ENCODE measurements at regions not wholly inside any gene's neighbourhood (a gene's known extent, or its start where the extent isn't known, plus 50 kb on each side); places are given as distances from the start of the nearest gene placed in this dataset.

DNA sequence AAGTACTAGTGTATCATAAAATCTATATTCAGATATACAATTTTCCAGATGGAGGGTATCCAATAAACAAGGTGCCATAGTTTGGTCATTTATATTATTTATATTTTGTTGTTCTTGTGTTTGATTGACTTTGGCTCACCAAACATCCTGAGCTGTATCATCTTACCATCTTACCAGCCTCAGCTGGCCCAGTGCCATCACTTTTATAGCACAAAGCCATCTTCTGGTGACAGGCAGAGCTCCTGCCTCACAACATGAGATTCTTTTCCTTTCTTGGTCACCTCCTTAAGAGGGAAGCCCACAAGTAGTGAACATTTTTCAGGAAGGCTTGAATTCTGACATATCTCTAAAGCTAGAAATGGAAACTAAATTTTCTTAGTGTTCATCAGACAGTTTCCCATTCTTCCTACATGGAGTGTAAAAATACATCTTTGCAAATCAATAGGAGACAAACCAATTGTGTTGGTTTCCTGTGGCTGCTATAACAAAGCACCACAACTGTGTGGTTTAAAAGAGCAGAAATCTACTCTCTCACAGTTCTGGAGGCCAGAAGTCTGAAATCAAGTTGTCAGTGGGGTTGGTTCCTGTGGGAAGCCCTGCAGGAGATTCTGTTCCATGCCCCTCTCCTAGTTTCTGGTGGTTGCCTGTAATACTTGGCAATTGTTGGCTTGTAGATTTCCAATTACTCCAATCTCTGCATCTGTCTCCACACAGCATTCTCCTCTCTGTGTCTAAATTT, 341.8 kb downstream of the MAN2A1 start:
- Histone ChIP-seq H3K79me2 (ENCODE audit: control insufficient read depth, insufficient read depth, low read length) (no peaks in the 10 kb centered on the region), H3K27ac (ENCODE audit: insufficient read depth, low read depth, low read length) (no peak overlapping the region), H3K9ac (replicated peaks; ENCODE audit: extremely low read depth, insufficient read depth, low read length) (no peak overlapping the region), H3K9me3 (replicated peaks; ENCODE audit: control insufficient read depth, insufficient read depth, low read length) (no peaks in the 10 kb centered on the region), H2AFZ (ENCODE audit: low read depth, low read length) (no peak overlapping the region), H3K27me3 (ENCODE audit: control insufficient read depth in 2 of 2, insufficient read depth in 2 of 2, low read length in 2 of 2) (no peaks in the 10 kb centered on the region), H3K36me3 (ENCODE audit: control insufficient read depth in 2 of 2, extremely low read depth in 1 of 2, insufficient read depth in 2 of 2, low read length in 2 of 2) (no peaks in the 10 kb centered on the region), H3K4me1 (ENCODE audit: control insufficient read depth, extremely low read depth, insufficient read depth, low read length) (no peaks in the 10 kb centered on the region), H4K20me1 (replicated peaks; ENCODE audit: control insufficient read depth, extremely low read depth, insufficient read depth, low read length) (no peaks in the 10 kb centered on the region), H3K4me2 (ENCODE audit: insufficient read depth, low read length) (no peak overlapping the region), H3K4me3 (replicated peaks in 1 of 3; ENCODE audit: insufficient read depth in 1 of 3, low read depth in 1 of 3, low read length in 3 of 3) (no peak overlapping the region), H3K9me1 (replicated peaks; ENCODE audit: control insufficient read depth, extremely low read depth, insufficient read depth, low read length) (no peaks in the 10 kb centered on the region)
- DNase-seq (ENCODE audit: low read depth, low spot score) (no peak), FAIRE-seq (no peak)
- dilution Hi-C loops (cut with MboI; ENCODE audit: extremely low pct_ligation_motif_present, low sequenced_read_pairs) (no loop called here), intact Hi-C loops (cut with micrococcal nuclease) (no loop called here)
- BruUV-seq (replicated peaks): no TSS peak
- ChIA-PET POLR2A (no interaction called here), CTCF (no interaction called here)
- TF ChIP-seq FOS (IDR thresholded peaks at IDR 0.05; ENCODE audit: borderline replicate concordance, insufficient read depth, low read length) (no peak), GATA2 (IDR thresholded peaks at IDR 0.05; ENCODE audit: insufficient read depth, insufficient read length, low read depth, low read length) (no peak), JUN (IDR thresholded peaks at IDR 0.05; ENCODE audit: borderline replicate concordance, insufficient read depth, insufficient read length, low read depth) (no peak), POLR2AphosphoS5 (IDR thresholded peaks at IDR 0.05; ENCODE audit: insufficient read depth, low read depth, low read length) (no peak), MYC (IDR thresholded peaks at IDR 0.05; ENCODE audit: low read depth, low read length) (no peak), POLR2A (IDR thresholded peaks at IDR 0.05; ENCODE audit: low read depth, low read length) (no peak)
- TF ChIP-seq, protein P1, sequence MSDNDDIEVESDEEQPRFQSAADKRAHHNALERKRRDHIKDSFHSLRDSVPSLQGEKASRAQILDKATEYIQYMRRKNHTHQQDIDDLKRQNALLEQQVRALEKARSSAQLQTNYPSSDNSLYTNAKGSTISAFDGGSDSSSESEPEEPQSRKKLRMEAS (IDR thresholded peaks at IDR 0.05; ENCODE audit: insufficient read depth, insufficient read length): no peak
- TF ChIP-seq, protein P2, sequence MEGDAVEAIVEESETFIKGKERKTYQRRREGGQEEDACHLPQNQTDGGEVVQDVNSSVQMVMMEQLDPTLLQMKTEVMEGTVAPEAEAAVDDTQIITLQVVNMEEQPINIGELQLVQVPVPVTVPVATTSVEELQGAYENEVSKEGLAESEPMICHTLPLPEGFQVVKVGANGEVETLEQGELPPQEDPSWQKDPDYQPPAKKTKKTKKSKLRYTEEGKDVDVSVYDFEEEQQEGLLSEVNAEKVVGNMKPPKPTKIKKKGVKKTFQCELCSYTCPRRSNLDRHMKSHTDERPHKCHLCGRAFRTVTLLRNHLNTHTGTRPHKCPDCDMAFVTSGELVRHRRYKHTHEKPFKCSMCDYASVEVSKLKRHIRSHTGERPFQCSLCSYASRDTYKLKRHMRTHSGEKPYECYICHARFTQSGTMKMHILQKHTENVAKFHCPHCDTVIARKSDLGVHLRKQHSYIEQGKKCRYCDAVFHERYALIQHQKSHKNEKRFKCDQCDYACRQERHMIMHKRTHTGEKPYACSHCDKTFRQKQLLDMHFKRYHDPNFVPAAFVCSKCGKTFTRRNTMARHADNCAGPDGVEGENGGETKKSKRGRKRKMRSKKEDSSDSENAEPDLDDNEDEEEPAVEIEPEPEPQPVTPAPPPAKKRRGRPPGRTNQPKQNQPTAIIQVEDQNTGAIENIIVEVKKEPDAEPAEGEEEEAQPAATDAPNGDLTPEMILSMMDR (IDR thresholded peaks at IDR 0.05; ENCODE audit: extremely low read depth in 1 of 2, insufficient read depth in 1 of 2, low read depth in 1 of 2, low read length in 2 of 2): no peak

Data from endothelial cell of umbilical vein (primary cell).